ENCODE measurements at regions not wholly inside any gene's neighbourhood (a gene's known extent, or its start where the extent isn't known, plus 50 kb on each side); places are given as distances from the start of the nearest gene placed in this dataset.

DNA sequence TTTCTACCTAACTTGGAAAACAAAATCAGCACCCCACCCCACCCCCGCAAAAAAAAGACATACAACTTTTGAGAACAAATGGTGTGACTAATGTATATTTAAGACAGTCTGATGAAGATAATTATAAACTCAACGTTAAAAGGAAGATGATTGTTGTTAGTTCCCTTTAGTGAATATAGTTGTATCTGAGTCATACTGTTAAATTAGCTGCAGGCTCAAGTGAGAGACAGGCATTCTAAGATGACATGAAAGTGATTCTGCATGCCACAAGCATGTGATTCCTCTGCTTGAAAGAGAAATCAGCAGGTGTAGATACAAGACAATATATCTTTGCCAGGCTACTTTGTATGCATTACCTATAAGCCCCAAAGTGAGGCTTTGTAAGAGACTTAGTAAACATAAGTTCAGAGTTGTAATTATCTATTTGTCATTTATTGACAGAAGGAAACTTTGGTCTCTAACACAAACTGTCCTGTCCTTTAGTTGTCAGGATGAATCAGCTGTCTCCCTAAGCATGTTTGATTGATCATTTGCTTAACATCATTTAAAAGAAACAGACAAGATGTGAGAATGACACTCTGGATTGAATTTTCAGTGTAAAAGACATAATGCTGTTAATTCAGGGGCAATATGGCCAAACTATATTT is 319.4 kb upstream of the HTR2A start:
- TF ChIP-seq ZBTB1 (CRISPR knock-in tag; IDR thresholded peaks at IDR 0.05; ENCODE audit: borderline replicate concordance) (no peak), JUND (CRISPR knock-in tag; IDR thresholded peaks at IDR 0.05) (no peak), NR2F2 (IDR thresholded peaks at IDR 0.05; ENCODE audit: borderline replicate concordance, low read depth) (no peak), ZNF263 (CRISPR knock-in tag; IDR thresholded peaks at IDR 0.05) (no peak)
- TF ChIP-seq, protein P1, sequence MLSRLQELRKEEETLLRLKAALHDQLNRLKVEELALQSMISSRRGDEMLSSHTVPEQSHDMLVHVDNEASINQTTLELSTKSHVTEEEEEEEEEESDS (CRISPR knock-in tag; IDR thresholded peaks at IDR 0.05; ENCODE audit: borderline replicate concordance) = no peak
- TF ChIP-seq, protein P2, sequence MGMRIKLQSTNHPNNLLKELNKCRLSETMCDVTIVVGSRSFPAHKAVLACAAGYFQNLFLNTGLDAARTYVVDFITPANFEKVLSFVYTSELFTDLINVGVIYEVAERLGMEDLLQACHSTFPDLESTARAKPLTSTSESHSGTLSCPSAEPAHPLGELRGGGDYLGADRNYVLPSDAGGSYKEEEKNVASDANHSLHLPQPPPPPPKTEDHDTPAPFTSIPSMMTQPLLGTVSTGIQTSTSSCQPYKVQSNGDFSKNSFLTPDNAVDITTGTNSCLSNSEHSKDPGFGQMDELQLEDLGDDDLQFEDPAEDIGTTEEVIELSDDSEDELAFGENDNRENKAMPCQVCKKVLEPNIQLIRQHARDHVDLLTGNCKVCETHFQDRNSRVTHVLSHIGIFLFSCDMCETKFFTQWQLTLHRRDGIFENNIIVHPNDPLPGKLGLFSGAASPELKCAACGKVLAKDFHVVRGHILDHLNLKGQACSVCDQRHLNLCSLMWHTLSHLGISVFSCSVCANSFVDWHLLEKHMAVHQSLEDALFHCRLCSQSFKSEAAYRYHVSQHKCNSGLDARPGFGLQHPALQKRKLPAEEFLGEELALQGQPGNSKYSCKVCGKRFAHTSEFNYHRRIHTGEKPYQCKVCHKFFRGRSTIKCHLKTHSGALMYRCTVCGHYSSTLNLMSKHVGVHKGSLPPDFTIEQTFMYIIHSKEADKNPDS (CRISPR knock-in tag; IDR thresholded peaks at IDR 0.05) = no peak

Measured in HepG2 (cell line).